Mesenchymal stem cell (in vitro differentiated cells and primary cell): ENCODE measurements at regions not wholly inside any gene's neighbourhood (a gene's known extent, or its start where the extent isn't known, plus 50 kb on each side); places are given as distances from the start of the nearest gene placed in this dataset.

Experiments
- DNase-seq: peaks from one replicate; pipeline ENCODE4 v3.0.0-alpha.2; 2013
- H2AFZ ChIP-seq: one replicate; pipeline ENCODE4 v1.6.1; 2013; ENCODE audit warnings: low read depth, mild to moderate bottlenecking, control low read depth, inconsistent platforms, low read length, moderate library complexity
- H2AK5ac ChIP-seq: 2 replicates; pipeline ENCODE4 v1.6.1; 2013; ENCODE audit warnings: low read length, moderate library complexity, mild to moderate bottlenecking, inconsistent platforms; ENCODE audit not compliant: severe bottlenecking
- H2BK120ac ChIP-seq: one replicate; pipeline ENCODE4 v1.6.1; 2013; ENCODE audit warnings: low read depth, mild to moderate bottlenecking, inconsistent platforms, low read length, moderate library complexity
- H2BK12ac ChIP-seq, 2 experiments: one replicate each; pipeline ENCODE4 v1.6.1; 2013; ENCODE audit warnings: inconsistent platforms in 2 of 2, low read length in 2 of 2, mild to moderate bottlenecking in 2 of 2, moderate library complexity in 2 of 2, control low read depth in 1 of 2
- H2BK15ac ChIP-seq: one replicate; pipeline ENCODE4 v1.6.1; 2013; ENCODE audit warnings: mild to moderate bottlenecking, low read depth, inconsistent platforms; ENCODE audit not compliant: poor library complexity, severe bottlenecking
- H2BK5ac ChIP-seq: 2 replicates; pipeline ENCODE4 v1.6.1; 2013; ENCODE audit warnings: low read depth, mild to moderate bottlenecking, low read length, control low read depth, inconsistent platforms; ENCODE audit not compliant: poor library complexity, severe bottlenecking
- H3K14ac ChIP-seq, 2 experiments: one replicate each; pipeline ENCODE4 v1.6.1; 2013; ENCODE audit warnings: inconsistent platforms in 2 of 2, low read length in 2 of 2, control low read depth in 1 of 2, mild to moderate bottlenecking in 1 of 2, moderate library complexity in 1 of 2
- H3K18ac ChIP-seq, 2 experiments: one replicate each; pipeline ENCODE4 v1.6.1; 2013; ENCODE audit warnings: inconsistent platforms in 2 of 2, low read length in 2 of 2, control low read depth in 1 of 2, low read depth in 1 of 2, mild to moderate bottlenecking in 1 of 2
- H3K23ac ChIP-seq, 2 experiments: one replicate each; pipeline ENCODE4 v1.6.1; 2013; ENCODE audit warnings: inconsistent platforms in 2 of 2, low read length in 2 of 2, mild to moderate bottlenecking in 2 of 2, moderate library complexity in 2 of 2, control low read depth in 1 of 2
- H3K27ac ChIP-seq: 2 replicates; pipeline ENCODE4 v1.5.1; 2013; ENCODE audit warnings: mild to moderate bottlenecking, moderate library complexity, low read length, control low read depth, inconsistent platforms; ENCODE audit not compliant: poor library complexity, severe bottlenecking
- H3K27me3 ChIP-seq, 2 experiments: 2 replicates each; pipeline versions ENCODE4 v1.6.1 to v1.7.0; 2013; ENCODE audit warnings: low read length in 2 of 2, mild to moderate bottlenecking in 2 of 2, moderate library complexity in 2 of 2, control low read depth in 1 of 2, inconsistent platforms in 1 of 2; ENCODE audit not compliant: control insufficient read depth in 1 of 2, insufficient read depth in 1 of 2
- H3K36me3 ChIP-seq, 2 experiments: 2 replicates each; pipeline versions ENCODE4 v1.6.1 to v1.7.0; 2013; ENCODE audit warnings: low read length in 2 of 2, control low read depth in 1 of 2, inconsistent platforms in 1 of 2, low read depth in 1 of 2, mild to moderate bottlenecking in 1 of 2; ENCODE audit not compliant: insufficient read depth in 2 of 2, control insufficient read depth in 1 of 2
- H3K4ac ChIP-seq, 2 experiments: one replicate each; pipeline ENCODE4 v1.6.1; 2013; ENCODE audit warnings: inconsistent platforms in 2 of 2, low read length in 2 of 2, mild to moderate bottlenecking in 2 of 2, moderate library complexity in 2 of 2, control low read depth in 1 of 2, low read depth in 1 of 2
- H3K4me1 ChIP-seq: 2 replicates; pipeline ENCODE4 v1.6.1; 2013; ENCODE audit warnings: low read depth, low read length, control low read depth; ENCODE audit not compliant: control insufficient read depth, insufficient read depth
- H3K4me2 ChIP-seq: 2 replicates; pipeline ENCODE4 v1.6.1; 2013; ENCODE audit warnings: low read length, mild to moderate bottlenecking, inconsistent platforms; ENCODE audit not compliant: poor library complexity, severe bottlenecking
- H3K4me3 ChIP-seq, 2 experiments: 2 replicates each; pipeline versions ENCODE4 v1.5.1 to v1.7.0; 2013; ENCODE audit warnings: low read length in 2 of 2, mild to moderate bottlenecking in 2 of 2, control low read depth in 1 of 2, low read depth in 1 of 2; ENCODE audit not compliant: insufficient read depth in 1 of 2
- H3K79me1 ChIP-seq: replicated peaks from 2 replicates; pipeline ENCODE4 v1.6.1; 2013; ENCODE audit warnings: mild to moderate bottlenecking, control low read depth, low read length, inconsistent platforms; ENCODE audit not compliant: poor library complexity, severe bottlenecking
- H3K9ac ChIP-seq: 2 replicates; pipeline ENCODE4 v1.7.0; 2013; ENCODE audit warnings: mild to moderate bottlenecking, low read length, moderate library complexity
- H3K9me3 ChIP-seq: 2 replicates; pipeline ENCODE4 v1.7.0; 2013; ENCODE audit warnings: mild to moderate bottlenecking, low read length; ENCODE audit not compliant: control insufficient read depth
- H4K8ac ChIP-seq: one replicate; pipeline ENCODE4 v1.6.1; 2013; ENCODE audit warnings: inconsistent platforms, mild to moderate bottlenecking, low read length, moderate library complexity
- H4K91ac ChIP-seq: one replicate; pipeline ENCODE4 v1.6.1; 2013; ENCODE audit warnings: mild to moderate bottlenecking, low read length, inconsistent platforms
- WGBS: methylation state at CpG from one replicate; pipeline ENCODE4 v1.1.7; 2013; ENCODE audit warnings: mixed read lengths; 5-methylcytosine and 5-hydroxymethylcytosine counted together

- no peak for DNase-seq
- H2BK120ac ChIP-seq: no peak overlapping the region
- no peak overlapping the region for H3K27ac ChIP-seq
- H3K79me1 ChIP-seq: no peaks in the 10 kb centered on the region
- no peaks in the 10 kb centered on the region for H3K4me1 ChIP-seq
- no peak overlapping the region for H3K23ac ChIP-seq
- H4K8ac ChIP-seq: no peak overlapping the region
- H3K4ac ChIP-seq: no peak overlapping the region
- H2AK5ac ChIP-seq: no peak overlapping the region
- H3K14ac ChIP-seq: no peak overlapping the region
- H2BK15ac ChIP-seq: no peak overlapping the region
- no peak overlapping the region for H2AFZ ChIP-seq
- H2BK5ac ChIP-seq: no peak overlapping the region
- H3K4me3 ChIP-seq: no peak overlapping the region
- 47% methylated on average over 2 of the region's 3 CpGs for WGBS
- no peak overlapping the region for H3K18ac ChIP-seq
- H3K27me3 ChIP-seq: peaks cover 0 to 49% of the 10 kb centered on the region in 2 experiments
- H4K91ac ChIP-seq: no peak overlapping the region
- no peak overlapping the region for H3K9ac ChIP-seq
- H3K36me3 ChIP-seq: no peaks in the 10 kb centered on the region
- no peak overlapping the region for H3K4me2 ChIP-seq
- no peaks in the 10 kb centered on the region for H3K9me3 ChIP-seq
- H2BK12ac ChIP-seq: no peak overlapping the region
These were observed 235.6 kb upstream of the NCAM1 start for GRCh38 chr11:112725636-112726035.

GRCh38 chr11:112727341-112727841 lies 233.8 kb upstream of the NCAM1 start:
- H3K18ac ChIP-seq: no peak overlapping the region
- H3K36me3 ChIP-seq: no peaks in the 10 kb centered on the region
- no peak overlapping the region for H2BK120ac ChIP-seq
- no peak overlapping the region for H3K4me3 ChIP-seq
- H3K27me3 ChIP-seq: peaks cover 0 to 41% of the 10 kb centered on the region in 2 experiments
- H2BK15ac ChIP-seq: no peak overlapping the region
- 67% methylated on average over 2 of the region's 3 CpGs for WGBS
- H3K9me3 ChIP-seq: no peaks in the 10 kb centered on the region
- no peak overlapping the region for H3K14ac ChIP-seq
- no peak overlapping the region for H2AK5ac ChIP-seq
- no peak overlapping the region for H2BK5ac ChIP-seq
- H2BK12ac ChIP-seq: no peak overlapping the region
- no peak for DNase-seq
- no peak overlapping the region for H3K9ac ChIP-seq
- H2AFZ ChIP-seq: no peak overlapping the region
- no peak overlapping the region for H3K27ac ChIP-seq
- no peaks in the 10 kb centered on the region for H3K4me1 ChIP-seq
- no peak overlapping the region for H3K4me2 ChIP-seq
- no peak overlapping the region for H3K4ac ChIP-seq
- no peak overlapping the region for H3K23ac ChIP-seq
- no peaks in the 10 kb centered on the region for H3K79me1 ChIP-seq
- H4K8ac ChIP-seq: no peak overlapping the region
- no peak overlapping the region for H4K91ac ChIP-seq

GRCh38 chr11:112728288-112728687 lies 232.9 kb upstream of the NCAM1 start:
- WGBS: 87% methylated on average over 2 of the region's 2 CpGs
- no peak overlapping the region for H3K4me2 ChIP-seq
- H3K4me1 ChIP-seq: no peaks in the 10 kb centered on the region
- no peak overlapping the region for H3K23ac ChIP-seq
- no peak overlapping the region for H2AFZ ChIP-seq
- H2BK12ac ChIP-seq: no peak overlapping the region
- H2BK120ac ChIP-seq: no peak overlapping the region
- no peak overlapping the region for H3K9ac ChIP-seq
- H3K79me1 ChIP-seq: no peaks in the 10 kb centered on the region
- H4K8ac ChIP-seq: no peak overlapping the region
- no peak overlapping the region for H4K91ac ChIP-seq
- H3K14ac ChIP-seq: no peak overlapping the region
- H3K18ac ChIP-seq: no peak overlapping the region
- no peak for DNase-seq
- H2AK5ac ChIP-seq: no peak overlapping the region
- no peak overlapping the region for H3K4me3 ChIP-seq
- peaks cover 0 to 35% of the 10 kb centered on the region in 2 experiments for H3K27me3 ChIP-seq
- H2BK5ac ChIP-seq: no peak overlapping the region
- H2BK15ac ChIP-seq: no peak overlapping the region
- H3K36me3 ChIP-seq: no peaks in the 10 kb centered on the region
- H3K4ac ChIP-seq: no peak overlapping the region
- H3K9me3 ChIP-seq: no peaks in the 10 kb centered on the region
- no peak overlapping the region for H3K27ac ChIP-seq

GRCh38 chr11:112728716-112729115 lies 232.5 kb upstream of the NCAM1 start:
- Histone ChIP-seq H3K23ac (no peak overlapping the region), H3K4me1 (no peaks in the 10 kb centered on the region), H2AK5ac (no peak overlapping the region), H3K18ac (no peak overlapping the region), H2AFZ (no peak overlapping the region), H3K14ac (no peak overlapping the region), H3K4ac (no peak overlapping the region), H2BK15ac (no peak overlapping the region), H3K4me3 (no peak overlapping the region), H3K9ac (no peak overlapping the region), H2BK120ac (no peak overlapping the region), H3K27me3 (peaks cover 0 to 32% of the 10 kb centered on the region in 2 experiments), H4K91ac (no peak overlapping the region), H2BK12ac (no peak overlapping the region), H3K36me3 (no peaks in the 10 kb centered on the region), H3K4me2 (no peak overlapping the region), H3K27ac (no peak overlapping the region), H2BK5ac (no peak overlapping the region), H3K9me3 (no peaks in the 10 kb centered on the region), H4K8ac (no peak overlapping the region), H3K79me1 (no peaks in the 10 kb centered on the region)
- WGBS: 70% methylated on average over 4 of the region's 4 CpGs
- DNase-seq: no peak
